GM21360 (cell line): ENCODE measurements at regions not wholly inside any gene's neighbourhood (a gene's known extent, or its start where the extent isn't known, plus 50 kb on each side); places are given as distances from the start of the nearest gene placed in this dataset.

Source experiments
- ATAC-seq: cut with Tn5 transposase; IDR thresholded peaks from one replicate; pipeline ENCODE4 v1.9.1; 2021; ENCODE audit warnings: mild to moderate bottlenecking, moderate library complexity; ENCODE audit not compliant: unreplicated experiment

- ATAC-seq, result no peak
Measured at GRCh38 chr4:18390655-18391353, 369.2 kb upstream of the LCORL start.

DNA sequence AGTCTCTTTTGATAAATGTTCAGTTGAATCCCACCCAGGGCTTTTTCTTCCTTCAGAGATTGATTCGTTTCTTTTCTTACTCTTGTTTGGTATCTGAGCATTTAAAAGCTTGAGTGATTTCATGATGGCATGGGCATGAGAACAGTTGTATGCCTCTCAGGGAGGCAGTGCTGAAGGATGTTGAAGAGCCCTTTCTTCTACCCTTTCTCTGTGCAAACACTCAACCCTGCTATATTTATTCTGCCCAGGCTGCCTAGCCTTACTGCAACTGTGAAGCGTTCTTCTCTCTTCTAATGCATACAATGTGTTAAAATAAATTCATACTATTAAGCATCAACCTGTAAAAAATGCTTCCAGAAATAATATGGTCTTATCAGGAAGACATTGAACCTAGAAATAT is 367.6 kb upstream of the LCORL start:
- no peak for ATAC-seq

GRCh38 chr4:18388039-18388438 is 366.5 kb upstream of the LCORL start:
- ATAC-seq, result no peak

DNA sequence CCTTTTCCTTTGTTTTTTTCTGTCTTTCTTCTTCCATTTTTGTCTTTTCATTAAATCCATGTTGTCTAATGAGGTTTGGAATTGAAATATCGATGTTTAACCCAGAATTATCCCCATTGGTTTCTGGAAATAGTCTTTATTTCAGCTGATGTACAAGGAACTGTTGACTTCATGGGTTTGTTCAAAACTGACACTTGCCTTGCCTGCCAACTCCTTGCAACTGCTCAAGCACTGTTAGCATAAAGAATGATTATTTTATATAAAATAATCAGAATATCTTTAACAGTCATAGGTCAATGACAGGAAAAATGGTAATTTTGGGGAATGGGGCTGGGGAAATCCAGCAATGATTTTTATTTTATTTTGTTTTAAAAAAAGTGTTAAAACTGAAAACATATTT is 359.6 kb upstream of the LCORL start:
- no peak for ATAC-seq

DNA sequence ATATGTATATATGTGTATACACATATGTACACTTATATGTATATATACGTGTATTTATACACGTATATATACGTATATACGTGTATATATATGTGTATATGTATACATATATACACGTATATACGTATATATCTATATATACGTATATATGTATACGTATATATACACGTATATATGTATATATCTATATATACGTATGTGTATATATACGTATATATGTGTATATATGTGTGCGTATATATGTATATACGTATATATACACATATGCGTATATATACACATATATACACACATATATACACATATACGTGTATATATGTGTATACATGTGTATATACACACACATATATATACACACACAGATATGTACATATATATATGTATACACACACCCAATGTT is 348.0 kb upstream of the LCORL start:
- no peak for ATAC-seq

DNA sequence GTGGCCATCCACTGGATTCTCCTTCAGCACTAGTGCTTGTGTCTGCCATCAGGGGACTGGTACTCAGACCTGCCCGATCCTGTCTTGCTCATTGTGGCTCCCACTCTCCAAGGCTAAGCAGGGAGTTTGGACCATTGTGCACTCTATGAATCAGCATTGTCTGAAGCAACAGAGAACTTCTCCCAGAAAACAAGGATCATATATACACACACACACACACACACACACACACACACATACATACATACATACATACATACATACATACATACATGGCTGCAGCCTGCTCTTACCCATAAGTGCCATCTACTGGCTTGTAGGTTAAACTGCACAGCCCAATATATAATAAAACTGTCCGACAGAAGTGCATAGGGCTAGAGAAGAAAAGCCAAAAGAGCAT is 345.3 kb upstream of the LCORL start:
- ATAC-seq, result peak; percentile 96

DNA sequence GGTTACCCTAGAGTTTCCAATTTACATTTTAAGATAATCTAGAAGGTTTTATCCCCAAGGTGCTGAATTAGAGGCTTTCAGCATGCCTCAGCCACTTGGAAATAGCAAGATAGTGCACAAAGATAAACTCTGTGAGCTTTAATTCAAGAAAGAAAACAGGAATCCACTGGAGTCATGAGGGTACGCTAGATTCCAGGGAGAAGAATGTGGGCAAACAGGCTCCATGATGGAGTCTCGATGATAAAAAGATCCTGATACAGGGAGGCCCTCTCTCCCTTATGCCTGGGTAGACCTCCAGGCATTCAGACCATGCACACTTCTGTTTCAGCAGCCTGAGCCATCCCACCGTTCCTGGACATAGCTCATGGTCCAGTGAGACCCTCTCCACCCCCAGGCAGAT is 344.6 kb upstream of the LCORL start:
- no peak for ATAC-seq

DNA sequence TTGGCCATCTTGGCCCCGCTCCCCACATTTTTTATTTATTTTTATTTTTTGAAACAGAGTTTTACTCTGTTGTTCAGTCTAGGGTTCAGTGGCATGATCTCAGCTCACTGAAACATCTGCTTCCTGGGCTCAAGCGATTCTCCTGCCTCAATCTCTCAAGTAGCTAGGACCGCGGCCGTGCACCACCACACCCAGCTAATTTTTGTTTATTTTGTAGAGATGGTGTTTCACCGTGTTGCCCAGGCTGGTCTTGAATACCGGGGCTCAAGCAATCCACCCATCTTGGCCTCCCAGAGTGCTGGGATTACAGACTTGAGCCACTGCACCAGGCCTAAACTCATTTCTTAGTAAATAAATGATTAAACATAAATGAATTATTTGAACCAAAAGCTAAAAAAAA is 322.0 kb upstream of the LCORL start:
- no peak for ATAC-seq

- no peak for ATAC-seq
Measured at GRCh38 chr4:18342847-18343246, 321.3 kb upstream of the LCORL start.

DNA sequence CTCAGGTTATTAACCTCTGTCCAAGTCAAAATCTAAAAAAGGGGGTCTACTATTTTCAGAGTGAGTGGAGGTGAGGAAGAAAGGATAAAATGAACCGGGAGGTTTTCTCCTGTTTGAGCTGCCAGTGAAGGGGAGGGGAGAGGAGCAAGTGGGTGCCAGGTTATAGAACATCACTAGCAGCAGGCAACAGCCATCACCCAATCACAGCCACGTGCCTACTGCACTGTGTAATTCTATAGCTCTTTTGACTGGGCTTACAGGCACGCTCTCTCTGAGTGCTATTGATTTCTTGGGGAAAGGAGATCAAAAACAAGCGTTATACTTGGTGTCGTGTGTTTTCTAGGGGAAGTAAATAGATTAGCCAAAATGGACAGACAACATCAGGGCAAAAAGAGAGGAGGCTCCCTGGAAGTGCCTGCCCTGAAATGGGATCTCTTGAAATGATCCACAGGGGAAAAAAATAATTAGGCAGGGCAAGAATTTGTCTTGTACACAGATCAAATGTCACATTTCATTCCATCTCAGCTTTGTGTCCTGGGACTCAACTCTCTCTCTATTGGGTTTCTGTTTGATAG is 300.5 kb upstream of the LCORL start:
- no peak for ATAC-seq

- no peak for ATAC-seq
Measured at GRCh38 chr4:18319431-18319830, 297.9 kb upstream of the LCORL start.

GRCh38 chr4:18318682-18319388 is 297.3 kb upstream of the LCORL start:
- no peak for ATAC-seq

DNA sequence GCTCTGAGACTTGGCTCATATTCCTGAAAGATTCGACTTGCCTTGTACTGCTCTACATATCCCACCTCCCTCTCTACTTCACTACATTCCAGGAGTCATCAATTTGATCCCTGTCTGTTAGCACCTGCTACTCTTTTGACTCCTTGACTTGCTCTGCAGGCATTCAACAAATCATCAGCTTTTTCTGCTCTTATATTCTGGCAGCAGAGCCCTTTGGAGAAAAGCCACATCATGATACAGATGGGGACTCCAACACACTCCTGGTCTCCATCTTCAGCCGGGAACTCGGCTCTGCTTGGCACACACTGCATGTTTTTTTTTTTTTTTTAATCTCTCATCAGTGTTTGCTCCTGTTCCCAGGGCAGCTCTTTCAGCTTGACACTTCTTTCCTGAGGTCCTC is 293.2 kb upstream of the LCORL start:
- ATAC-seq, result no peak

GRCh38 chr4:18297684-18298083 is 276.1 kb upstream of the LCORL start:
- no peak for ATAC-seq

GRCh38 chr4:18296411-18296810 is 274.9 kb upstream of the LCORL start:
- no peak for ATAC-seq

GRCh38 chr4:18294846-18295245 is 273.3 kb upstream of the LCORL start:
- no peak for ATAC-seq

DNA sequence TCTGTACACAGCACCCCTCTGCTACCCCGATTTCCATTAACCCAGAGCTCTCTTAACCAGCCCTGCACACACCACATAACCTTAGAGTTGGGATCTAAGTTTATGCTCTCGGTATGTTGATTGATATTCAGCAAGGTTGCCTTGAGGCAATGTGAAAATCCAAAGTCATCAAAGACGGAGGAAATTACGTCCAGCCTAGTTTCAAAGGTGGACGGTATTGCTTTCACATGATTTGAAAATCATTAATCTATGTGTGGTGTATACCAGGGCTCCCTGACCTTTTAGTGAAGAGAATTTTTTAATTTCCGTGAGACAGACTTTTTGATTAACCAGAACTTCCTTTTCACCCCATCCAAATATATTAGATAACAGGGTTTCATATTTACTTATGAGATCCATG is 272.5 kb upstream of the LCORL start:
- ATAC-seq, result no peak

DNA sequence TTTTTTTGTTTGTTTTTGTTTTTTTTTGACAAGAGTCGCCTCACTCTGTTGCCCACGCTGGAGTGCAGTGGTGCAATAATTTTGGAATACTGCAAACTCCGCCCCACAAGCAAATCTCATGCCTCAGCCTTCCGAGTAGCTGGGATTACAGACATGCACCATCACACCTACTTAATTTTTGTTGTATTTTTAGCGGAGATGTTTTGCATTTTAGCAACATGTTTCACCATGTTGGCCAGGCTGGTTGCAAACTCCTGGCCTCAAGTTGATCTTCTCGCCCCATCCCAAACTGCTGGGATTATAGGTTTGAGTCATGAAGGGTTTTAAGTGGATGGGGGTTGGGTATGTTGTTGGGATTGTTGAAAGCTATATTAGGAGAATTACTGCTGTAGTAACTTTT is 270.9 kb upstream of the LCORL start:
- ATAC-seq, result no peak

DNA sequence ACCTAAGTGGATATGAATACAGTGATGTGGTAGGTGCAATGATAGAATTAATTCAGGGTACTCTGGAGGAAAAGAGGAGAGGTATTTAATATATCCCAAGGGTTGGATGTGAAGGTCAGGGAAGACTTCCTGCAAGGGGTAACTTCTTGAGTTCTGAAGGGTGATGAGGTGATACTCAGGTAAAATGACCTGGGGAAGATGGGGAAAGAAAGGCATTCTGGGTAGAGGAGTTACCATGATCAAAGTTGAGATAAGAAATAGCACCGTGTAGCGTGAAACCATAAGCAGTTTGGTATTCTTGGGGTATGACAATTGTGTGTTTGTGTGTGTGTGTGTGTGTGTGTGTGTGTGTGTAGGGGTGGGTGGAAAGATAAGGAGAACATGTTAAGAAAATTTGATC is 270.4 kb upstream of the LCORL start:
- ATAC-seq, result no peak

DNA sequence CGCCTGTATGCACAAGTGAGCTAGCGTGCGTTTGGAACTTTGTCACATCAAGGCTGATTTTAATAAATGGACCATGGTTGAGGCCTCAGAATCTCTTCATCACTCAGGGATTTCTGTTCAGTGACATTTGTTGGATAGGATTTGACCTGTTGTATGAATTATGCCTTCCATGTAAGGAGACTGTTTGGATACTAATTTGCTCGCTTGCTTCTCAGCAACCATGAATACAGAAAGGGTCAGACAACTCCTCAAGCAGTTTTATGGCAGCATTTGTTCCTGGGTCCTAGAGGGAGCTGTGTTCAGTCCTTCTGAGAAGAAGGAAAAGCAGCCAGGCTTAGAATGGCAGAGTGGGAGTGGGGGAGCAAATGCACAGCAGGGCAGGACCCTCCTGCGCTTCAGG is 269.7 kb upstream of the LCORL start:
- ATAC-seq, result no peak

GRCh38 chr4:18285357-18285756 is 263.8 kb upstream of the LCORL start:
- no peak for ATAC-seq

DNA sequence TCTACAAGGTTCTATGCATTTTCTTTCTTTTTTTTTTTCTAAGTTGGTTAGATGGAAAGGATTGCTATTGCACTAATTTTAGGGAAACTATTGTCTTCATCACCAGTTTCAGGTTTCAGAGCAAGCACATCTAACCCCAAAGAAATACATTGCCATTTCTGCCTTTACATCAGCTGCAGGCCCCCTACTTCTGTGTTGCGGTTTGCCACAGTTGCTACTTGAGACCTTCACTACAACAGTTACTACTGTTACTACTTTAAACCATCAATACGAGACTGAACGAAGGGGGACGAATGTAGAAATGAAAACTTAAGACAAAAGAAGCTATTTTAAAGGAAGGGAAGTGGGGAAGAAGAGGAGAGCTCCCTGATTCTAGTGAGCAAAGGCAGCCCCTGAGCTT is 256.7 kb upstream of the LCORL start:
- ATAC-seq, result no peak
